ENCODE measurements at regions not wholly inside any gene's neighbourhood (a gene's known extent, or its start where the extent isn't known, plus 50 kb on each side); places are given as distances from the start of the nearest gene placed in this dataset.

DNA sequence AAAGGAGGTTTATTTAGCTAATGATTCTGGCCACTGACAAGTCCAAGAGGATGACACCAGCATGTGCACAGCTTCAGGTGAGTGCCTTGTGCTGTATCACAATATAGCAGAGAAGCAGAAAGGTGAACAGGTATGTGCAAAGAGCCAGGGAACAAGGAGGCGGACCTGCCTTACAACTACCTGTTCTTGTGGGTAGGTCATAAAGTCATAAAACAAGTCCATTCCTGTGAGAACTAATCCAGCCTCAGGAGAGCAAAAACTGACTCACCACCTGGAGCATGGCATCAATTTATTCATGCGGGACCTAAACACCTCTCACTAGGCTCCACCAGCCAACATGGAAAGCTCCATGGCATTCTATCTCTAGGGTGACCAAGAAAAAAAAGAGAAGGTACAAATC is 234.2 kb downstream of the ASXL3 start:
- H3K36me3 ChIP-seq (ENCODE audit: control insufficient read depth in 1 of 2, insufficient read depth in 2 of 2, low read length in 2 of 2): no peaks in the 10 kb centered on the region
- H3K9me3 ChIP-seq (ENCODE audit: control insufficient read depth in 1 of 2, low read length in 2 of 2): no peaks in the 10 kb centered on the region
- no peak overlapping the region for H3K4me3 ChIP-seq (ENCODE audit: low read depth in 1 of 2, low read length in 2 of 2)
- H3K4me1 ChIP-seq (ENCODE audit: control insufficient read depth in 1 of 2, insufficient read depth in 2 of 2, low read length in 2 of 2): no peaks in the 10 kb centered on the region
- H3K9ac ChIP-seq (ENCODE audit: low read depth in 1 of 2, low read length in 2 of 2): no peak overlapping the region
- H3K27ac ChIP-seq (ENCODE audit: low read depth, low read length): no peak overlapping the region
- no peaks in the 10 kb centered on the region for H3K27me3 ChIP-seq (ENCODE audit: control insufficient read depth in 1 of 2, insufficient read depth in 2 of 2, low read length in 2 of 2)

DNA sequence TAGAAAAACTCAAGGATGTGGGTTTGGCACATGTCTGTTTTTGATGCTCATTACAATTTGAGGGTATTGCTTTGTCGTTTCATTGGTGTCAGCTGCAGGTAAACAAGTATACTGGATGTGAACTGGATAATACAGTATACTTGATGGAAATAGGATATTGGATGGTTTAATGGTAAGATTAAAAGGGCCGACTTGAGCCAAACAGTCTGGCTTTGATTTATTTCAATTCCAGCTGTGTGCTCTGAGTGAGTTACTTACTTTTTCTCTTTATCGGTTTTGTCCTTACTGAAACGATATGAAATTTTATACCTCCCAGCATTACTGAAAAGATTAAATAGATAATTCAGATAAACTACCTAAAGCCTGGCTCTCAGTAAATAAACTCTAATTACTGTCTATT is 227.6 kb downstream of the ASXL3 start:
- H3K4me3 ChIP-seq (ENCODE audit: low read depth in 1 of 2, low read length in 2 of 2): no peak overlapping the region
- no peak overlapping the region for H3K9ac ChIP-seq (ENCODE audit: low read depth in 1 of 2, low read length in 2 of 2)
- H3K27ac ChIP-seq (ENCODE audit: low read depth, low read length): no peak overlapping the region
- no peaks in the 10 kb centered on the region for H3K27me3 ChIP-seq (ENCODE audit: control insufficient read depth in 1 of 2, insufficient read depth in 2 of 2, low read length in 2 of 2)
- H3K36me3 ChIP-seq (ENCODE audit: control insufficient read depth in 1 of 2, insufficient read depth in 2 of 2, low read length in 2 of 2): no peaks in the 10 kb centered on the region
- H3K9me3 ChIP-seq (ENCODE audit: control insufficient read depth in 1 of 2, low read length in 2 of 2): no peaks in the 10 kb centered on the region
- H3K4me1 ChIP-seq (ENCODE audit: control insufficient read depth in 1 of 2, insufficient read depth in 2 of 2, low read length in 2 of 2): peaks cover 0 to 10% of the 10 kb centered on the region in 2 donors

DNA sequence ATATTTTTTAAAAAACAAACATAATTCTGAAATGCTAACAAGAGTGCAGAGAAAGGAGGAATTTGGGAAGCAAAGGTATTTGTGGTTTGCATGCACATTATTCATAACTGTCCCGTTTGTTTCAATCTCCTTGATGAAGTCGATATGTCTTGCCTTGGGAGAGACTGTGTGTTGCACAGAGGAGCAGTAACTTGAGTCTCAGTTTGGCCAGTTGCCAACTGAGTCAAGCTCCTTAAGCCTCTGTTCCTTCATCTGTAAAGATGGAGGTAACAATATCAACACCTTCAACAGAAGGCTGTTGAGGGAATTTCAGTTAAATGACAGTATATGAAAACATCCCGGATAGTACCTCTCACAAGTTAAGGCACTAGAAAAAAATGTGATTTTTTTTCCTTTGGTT is 226.2 kb downstream of the ASXL3 start:
- H3K9ac ChIP-seq (ENCODE audit: low read depth in 1 of 2, low read length in 2 of 2): no peak overlapping the region
- no peak overlapping the region for H3K4me3 ChIP-seq (ENCODE audit: low read depth in 1 of 2, low read length in 2 of 2)
- H3K36me3 ChIP-seq (ENCODE audit: control insufficient read depth in 1 of 2, insufficient read depth in 2 of 2, low read length in 2 of 2): no peaks in the 10 kb centered on the region
- no peaks in the 10 kb centered on the region for H3K9me3 ChIP-seq (ENCODE audit: control insufficient read depth in 1 of 2, low read length in 2 of 2)
- no peak overlapping the region for H3K27ac ChIP-seq (ENCODE audit: low read depth, low read length)
- no peaks in the 10 kb centered on the region for H3K27me3 ChIP-seq (ENCODE audit: control insufficient read depth in 1 of 2, insufficient read depth in 2 of 2, low read length in 2 of 2)
- H3K4me1 ChIP-seq (ENCODE audit: control insufficient read depth in 1 of 2, insufficient read depth in 2 of 2, low read length in 2 of 2): peaks cover 0 to 10% of the 10 kb centered on the region in 2 donors

DNA sequence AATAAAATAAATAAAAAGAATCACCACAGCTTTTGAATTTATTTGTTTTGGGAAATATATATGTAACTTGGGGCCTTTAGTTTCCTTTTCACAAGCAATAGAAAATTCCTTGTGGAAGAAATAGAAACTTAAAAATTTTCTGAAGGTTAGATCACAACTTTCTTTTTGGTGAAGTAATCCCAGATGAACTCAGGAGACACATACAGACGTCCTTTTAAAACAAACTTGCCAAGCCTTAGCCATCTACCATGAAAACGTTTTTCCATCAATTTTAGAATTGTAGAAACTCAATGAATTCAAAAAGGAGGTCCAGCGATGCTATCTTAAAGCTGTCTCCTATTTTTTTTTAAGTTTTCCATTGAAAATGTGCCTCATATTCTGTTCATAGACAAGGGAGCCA is 225.6 kb downstream of the ASXL3 start:
- H3K4me3 ChIP-seq (ENCODE audit: low read depth in 1 of 2, low read length in 2 of 2): no peak overlapping the region
- no peaks in the 10 kb centered on the region for H3K36me3 ChIP-seq (ENCODE audit: control insufficient read depth in 1 of 2, insufficient read depth in 2 of 2, low read length in 2 of 2)
- H3K27me3 ChIP-seq (ENCODE audit: control insufficient read depth in 1 of 2, insufficient read depth in 2 of 2, low read length in 2 of 2): no peaks in the 10 kb centered on the region
- H3K9ac ChIP-seq (ENCODE audit: low read depth in 1 of 2, low read length in 2 of 2): no peak overlapping the region
- peaks cover 0 to 10% of the 10 kb centered on the region in 2 donors for H3K4me1 ChIP-seq (ENCODE audit: control insufficient read depth in 1 of 2, insufficient read depth in 2 of 2, low read length in 2 of 2)
- no peaks in the 10 kb centered on the region for H3K9me3 ChIP-seq (ENCODE audit: control insufficient read depth in 1 of 2, low read length in 2 of 2)
- H3K27ac ChIP-seq (ENCODE audit: low read depth, low read length): no peak overlapping the region

DNA sequence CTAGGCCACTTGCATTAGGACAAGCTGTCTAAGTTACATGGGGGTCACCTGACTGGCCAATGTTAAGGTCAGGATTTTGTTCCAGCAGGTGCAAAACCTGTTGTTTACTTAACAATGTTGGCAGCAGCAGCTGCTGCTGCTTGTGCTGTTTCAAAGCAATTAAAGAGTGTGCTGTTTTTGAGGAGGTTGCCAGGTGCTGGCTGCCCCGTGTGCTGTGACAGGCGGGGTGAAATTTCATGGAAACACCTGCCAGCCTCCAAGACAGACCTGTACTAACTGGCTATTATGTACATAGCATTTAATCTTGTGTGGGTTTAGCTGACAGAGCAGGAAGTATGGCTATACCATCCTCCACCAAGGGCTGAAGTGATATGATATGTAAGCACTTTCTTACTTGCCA is 224.9 kb downstream of the ASXL3 start:
- Histone ChIP-seq H3K36me3 (ENCODE audit: control insufficient read depth in 1 of 2, insufficient read depth in 2 of 2, low read length in 2 of 2) (no peaks in the 10 kb centered on the region), H3K27ac (ENCODE audit: low read depth, low read length) (no peak overlapping the region), H3K27me3 (ENCODE audit: control insufficient read depth in 1 of 2, insufficient read depth in 2 of 2, low read length in 2 of 2) (no peaks in the 10 kb centered on the region), H3K4me1 (ENCODE audit: control insufficient read depth in 1 of 2, insufficient read depth in 2 of 2, low read length in 2 of 2) (peaks cover 0 to 10% of the 10 kb centered on the region in 2 donors), H3K9me3 (ENCODE audit: control insufficient read depth in 1 of 2, low read length in 2 of 2) (no peaks in the 10 kb centered on the region), H3K4me3 (ENCODE audit: low read depth in 1 of 2, low read length in 2 of 2) (no peak overlapping the region), H3K9ac (ENCODE audit: low read depth in 1 of 2, low read length in 2 of 2) (no peak overlapping the region)
